Psoas muscle (tissue), 7 donors: ENCODE measurements at regions not wholly inside any gene's neighbourhood (a gene's known extent, or its start where the extent isn't known, plus 50 kb on each side); places are given as distances from the start of the nearest gene placed in this dataset.

Experiments used
- ATAC-seq, 4 donors: fragments of 200-7000 bp; cut with Tn5 transposase; one replicate each; pipeline ENCODE4 v1.9.1; 2020; ENCODE audit warnings: moderate library complexity in 3 of 4, mild to moderate bottlenecking in 2 of 4
- DNase-seq, 2 donors: peaks; one replicate each; pipeline ENCODE4 v3.0.0-alpha.2; 2020
- H3K27ac ChIP-seq: fragments of 200-600 bp; one replicate; pipeline ENCODE4 v1.8.0; 2022
- H3K27me3 ChIP-seq, 3 donors: fragments of 200-600 bp in 1 of 3; one replicate each; pipeline versions ENCODE4 v1.6.1 to v1.8.0; 2013 to 2022; ENCODE audit warnings: low read length in 2 of 3, mild to moderate bottlenecking in 2 of 3, moderate library complexity in 1 of 3; ENCODE audit not compliant: insufficient read depth in 3 of 3
- H3K36me3 ChIP-seq, 2 donors: fragments of 200-600 bp in 1 of 2; one replicate each; pipeline versions ENCODE4 v1.6.1 to v1.8.0; 2013 to 2022; ENCODE audit warnings: low read depth in 1 of 2, mild to moderate bottlenecking in 1 of 2, moderate library complexity in 1 of 2; ENCODE audit not compliant: insufficient read depth in 1 of 2
- H3K4me1 ChIP-seq: fragments of 200-600 bp; one replicate; pipeline ENCODE4 v1.8.0; 2022
- H3K4me3 ChIP-seq: fragments of 200-600 bp; one replicate; pipeline ENCODE4 v1.8.0; 2022; ENCODE audit warnings: mild to moderate bottlenecking
- H3K9me3 ChIP-seq: fragments of 200-600 bp; one replicate; pipeline ENCODE4 v1.8.0; 2022
- CTCF ChIP-seq: fragments of 200-600 bp; IDR thresholded peaks from one replicate; pipeline ENCODE4 v1.8.0; 2022; ENCODE audit warnings: antibody characterized with exemption
- WGBS, 3 donors: extraction: QIAGEN DNeasy Blood & Tissue Kit; methylation state at CpG; one replicate each; pipeline versions ENCODE4 v1.1.6 to v1.1.7; 2013; 5-methylcytosine and 5-hydroxymethylcytosine counted together
- intact Hi-C, 2 donors: fragments of 100-400 bp; cut with DNase I; formaldehyde crosslinking; loops; one replicate each; pipeline versions ENCODE4 v1.11.0 to v1.14.2; 2022
- donor health status: healthy with polysubstance abuse.
- donor health status: DM: no; HTN: no; CAD: no; lungs with moderate emphysema.
- donor health status: Bipolar disorder and iron deficiency.
- donor health status: healthy.
- donor health status: DM: yes; HTN: yes; CAD: no.
- donor health status: DM: no; HTN: no; CAD: no.
- donor health status: DM: yes; HTN: yes; CAD: no.

GRCh38 chr15:69600556-69601085 is 148.0 kb downstream of the RPLP1 start:
- ATAC-seq (peak in 1 of 4 donors; percentile 43), DNase-seq (no peak)
- Histone ChIP-seq H3K4me1 (peaks cover 17% of the 10 kb centered on the region), H3K27ac (no peak overlapping the region), H3K9me3 (no peaks in the 10 kb centered on the region), H3K27me3 (peaks cover 0 to 4% (median 0%) of the 10 kb centered on the region in 3 donors), H3K4me3 (no peak overlapping the region), H3K36me3 (no peaks in the 10 kb centered on the region)
- intact Hi-C loops = no loop called here
- no peak for TF ChIP-seq CTCF
- 27 to 47% (median 35%) methylated on average over 3 of the region's 3 CpGs for WGBS, 3 donors

GRCh38 chr15:69601711-69602504 is 149.3 kb downstream of the RPLP1 start:
- ATAC-seq = no peak
- Histone ChIP-seq H3K4me1 (peaks cover 11% of the 10 kb centered on the region), H3K4me3 (no peak overlapping the region), H3K9me3 (no peaks in the 10 kb centered on the region), H3K36me3 (no peaks in the 10 kb centered on the region), H3K27ac (no peak overlapping the region), H3K27me3 (peaks cover 0 to 4% (median 0%) of the 10 kb centered on the region in 3 donors)
- WGBS, 3 donors = 81 to 90% (median 88%) methylated on average over 5 to 7 of the region's 7 CpGs
- no peak for DNase-seq
- intact Hi-C loops = no loop called here
- no peak for TF ChIP-seq CTCF

- intact Hi-C loops = no loop called here
- ATAC-seq (no peak), DNase-seq (no peak)
- peaks cover 11% of the 10 kb centered on the region for H3K4me1 ChIP-seq
- WGBS, 3 donors = 80 to 88% (median 80%) methylated on average over 4 of the region's 4 CpGs
- H3K36me3 ChIP-seq = no peaks in the 10 kb centered on the region
- no peak overlapping the region for H3K4me3 ChIP-seq
- no peak overlapping the region for H3K27ac ChIP-seq
- H3K27me3 ChIP-seq = peaks cover 0 to 4% (median 0%) of the 10 kb centered on the region in 3 donors
- H3K9me3 ChIP-seq = no peaks in the 10 kb centered on the region
- no peak for TF ChIP-seq CTCF
Observed at GRCh38 chr15:69602921-69603320, 150.3 kb downstream of the RPLP1 start.

GRCh38 chr15:69603369-69604071 is 150.9 kb downstream of the RPLP1 start:
- Histone ChIP-seq H3K27me3 (peaks cover 0 to 4% (median 0%) of the 10 kb centered on the region in 3 donors), H3K36me3 (no peaks in the 10 kb centered on the region), H3K9me3 (no peaks in the 10 kb centered on the region), H3K4me1 (peaks cover 11% of the 10 kb centered on the region), H3K27ac (no peak overlapping the region), H3K4me3 (no peak overlapping the region)
- intact Hi-C loops = no loop called here
- no peak for TF ChIP-seq CTCF
- no peak for DNase-seq
- 0 to 100% (median 43%) methylated on average over 1 of the region's 1 CpG for WGBS, 3 donors
- ATAC-seq = no peak
